ENCODE measurements at regions not wholly inside any gene's neighbourhood (a gene's known extent, or its start where the extent isn't known, plus 50 kb on each side); places are given as distances from the start of the nearest gene placed in this dataset.

DNA sequence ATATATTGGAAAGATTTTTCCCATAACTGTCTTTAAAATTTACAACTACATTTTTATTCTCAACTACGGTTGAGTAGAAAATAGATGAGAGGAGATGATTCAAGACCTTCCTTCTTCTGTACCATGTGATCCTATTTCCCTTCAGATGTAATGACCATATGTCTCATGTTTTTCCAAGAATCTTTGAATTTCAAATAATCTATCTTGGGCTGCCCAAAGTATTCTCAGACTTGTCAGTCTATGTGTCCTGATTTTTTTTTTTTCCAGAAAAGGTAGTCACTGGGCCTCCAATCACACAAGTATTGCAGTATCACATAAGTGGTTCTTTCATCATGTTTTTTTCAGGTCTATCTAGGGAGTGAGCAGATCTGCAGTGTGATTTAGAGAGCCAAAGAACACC is 392.4 kb downstream of the RFC3 start:
- Mint-ChIP-seq H3K27me3 (ENCODE audit: insufficient read depth, unreplicated experiment) (no peaks in the 10 kb centered on the region), H3K27ac (ENCODE audit: low read depth, unreplicated experiment) (no peak overlapping the region), H3K36me3 (ENCODE audit: insufficient read depth, unreplicated experiment) (no peaks in the 10 kb centered on the region), H3K9me3 (ENCODE audit: unreplicated experiment) (no peaks in the 10 kb centered on the region), H3K4me1 (ENCODE audit: insufficient read depth, unreplicated experiment) (peaks cover 6% of the 10 kb centered on the region), H3K4me3 (ENCODE audit: unreplicated experiment) (no peak overlapping the region)
- ChIA-PET CTCF (no interaction called here), POLR2A (no interaction called here)
- intact Hi-C loops (cut with micrococcal nuclease), result no loop called here
- DNase-seq (ENCODE audit: unreplicated experiment), result no peak
- no TSS peak for BruUV-seq (replicated peaks)
- TF ChIP-seq, protein P1, sequence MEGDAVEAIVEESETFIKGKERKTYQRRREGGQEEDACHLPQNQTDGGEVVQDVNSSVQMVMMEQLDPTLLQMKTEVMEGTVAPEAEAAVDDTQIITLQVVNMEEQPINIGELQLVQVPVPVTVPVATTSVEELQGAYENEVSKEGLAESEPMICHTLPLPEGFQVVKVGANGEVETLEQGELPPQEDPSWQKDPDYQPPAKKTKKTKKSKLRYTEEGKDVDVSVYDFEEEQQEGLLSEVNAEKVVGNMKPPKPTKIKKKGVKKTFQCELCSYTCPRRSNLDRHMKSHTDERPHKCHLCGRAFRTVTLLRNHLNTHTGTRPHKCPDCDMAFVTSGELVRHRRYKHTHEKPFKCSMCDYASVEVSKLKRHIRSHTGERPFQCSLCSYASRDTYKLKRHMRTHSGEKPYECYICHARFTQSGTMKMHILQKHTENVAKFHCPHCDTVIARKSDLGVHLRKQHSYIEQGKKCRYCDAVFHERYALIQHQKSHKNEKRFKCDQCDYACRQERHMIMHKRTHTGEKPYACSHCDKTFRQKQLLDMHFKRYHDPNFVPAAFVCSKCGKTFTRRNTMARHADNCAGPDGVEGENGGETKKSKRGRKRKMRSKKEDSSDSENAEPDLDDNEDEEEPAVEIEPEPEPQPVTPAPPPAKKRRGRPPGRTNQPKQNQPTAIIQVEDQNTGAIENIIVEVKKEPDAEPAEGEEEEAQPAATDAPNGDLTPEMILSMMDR (IDR thresholded peaks at IDR 0.05; ENCODE audit: unreplicated experiment), result no peak

DNA sequence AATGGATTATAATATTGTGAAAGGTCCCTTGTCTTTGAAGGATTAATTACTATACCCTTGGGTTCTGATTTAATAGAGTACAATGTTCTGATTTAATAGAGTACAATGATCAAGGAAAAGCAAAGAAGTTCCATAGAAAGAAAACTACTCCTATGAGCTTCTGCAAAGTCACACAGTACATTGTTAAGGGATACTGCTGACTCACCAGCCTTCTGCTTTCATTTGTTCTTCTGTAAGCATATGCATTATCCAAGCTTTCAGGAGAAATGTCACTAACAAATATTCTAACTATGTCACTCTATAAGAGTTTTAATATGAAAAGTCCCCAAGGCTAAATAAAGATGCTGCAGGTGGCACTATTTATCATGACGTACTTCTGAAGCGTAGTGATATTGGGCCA is 396.7 kb downstream of the RFC3 start:
- Mint-ChIP-seq H3K27me3 (ENCODE audit: insufficient read depth, unreplicated experiment) (no peaks in the 10 kb centered on the region), H3K27ac (ENCODE audit: low read depth, unreplicated experiment) (no peak overlapping the region), H3K36me3 (ENCODE audit: insufficient read depth, unreplicated experiment) (peaks cover 6% of the 10 kb centered on the region), H3K9me3 (ENCODE audit: unreplicated experiment) (no peaks in the 10 kb centered on the region), H3K4me3 (ENCODE audit: unreplicated experiment) (no peak overlapping the region), H3K4me1 (ENCODE audit: insufficient read depth, unreplicated experiment) (no peaks in the 10 kb centered on the region)
- DNase-seq (ENCODE audit: unreplicated experiment), result no peak
- ChIA-PET CTCF (no interaction called here), POLR2A (no interaction called here)
- BruUV-seq (replicated peaks), result no TSS peak
- TF ChIP-seq, protein P1 (IDR thresholded peaks at IDR 0.05; ENCODE audit: unreplicated experiment), result no peak
- intact Hi-C loops (cut with micrococcal nuclease), result no loop called here

DNA sequence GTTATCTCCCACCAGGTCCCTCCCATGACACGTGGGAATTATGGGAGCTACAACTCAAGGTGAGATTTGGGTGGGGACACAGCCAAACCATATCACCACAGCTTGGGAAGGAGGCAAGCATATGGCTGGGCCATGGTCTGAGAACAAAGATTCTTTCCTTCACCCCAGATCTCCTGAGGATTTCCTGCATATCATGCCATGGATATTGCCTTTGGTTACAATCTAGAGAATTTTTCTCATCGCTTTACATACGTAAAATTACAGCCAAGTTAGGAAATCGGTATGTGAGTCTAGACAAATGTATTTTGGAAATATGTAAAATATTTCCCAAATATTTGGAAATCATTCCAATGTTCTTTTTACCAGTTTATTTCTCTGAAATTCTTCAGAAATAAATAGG is 398.3 kb downstream of the RFC3 start:
- no peak overlapping the region for H3K27ac Mint-ChIP-seq (ENCODE audit: low read depth, unreplicated experiment)
- H3K9me3 Mint-ChIP-seq (ENCODE audit: unreplicated experiment), result no peaks in the 10 kb centered on the region
- intact Hi-C loops (cut with micrococcal nuclease), result no loop called here
- no peaks in the 10 kb centered on the region for H3K4me1 Mint-ChIP-seq (ENCODE audit: insufficient read depth, unreplicated experiment)
- BruUV-seq (replicated peaks), result no TSS peak
- ChIA-PET CTCF (interaction anchor here (0.5 kb wide), 1 partner anchor 940 kb away, joined by 4 read pairs; no protein-coding TSS in a partner anchor), POLR2A (interaction anchor here (1.2 kb wide), 1 partner anchor 16 kb away, joined by 5 read pairs; no protein-coding TSS in a partner anchor)
- H3K27me3 Mint-ChIP-seq (ENCODE audit: insufficient read depth, unreplicated experiment), result no peaks in the 10 kb centered on the region
- no peak overlapping the region for H3K4me3 Mint-ChIP-seq (ENCODE audit: unreplicated experiment)
- peaks cover 6% of the 10 kb centered on the region for H3K36me3 Mint-ChIP-seq (ENCODE audit: insufficient read depth, unreplicated experiment)
- TF ChIP-seq, protein P1 (IDR thresholded peaks at IDR 0.05; ENCODE audit: unreplicated experiment), result no peak
- no peak for DNase-seq (ENCODE audit: unreplicated experiment)

DNA sequence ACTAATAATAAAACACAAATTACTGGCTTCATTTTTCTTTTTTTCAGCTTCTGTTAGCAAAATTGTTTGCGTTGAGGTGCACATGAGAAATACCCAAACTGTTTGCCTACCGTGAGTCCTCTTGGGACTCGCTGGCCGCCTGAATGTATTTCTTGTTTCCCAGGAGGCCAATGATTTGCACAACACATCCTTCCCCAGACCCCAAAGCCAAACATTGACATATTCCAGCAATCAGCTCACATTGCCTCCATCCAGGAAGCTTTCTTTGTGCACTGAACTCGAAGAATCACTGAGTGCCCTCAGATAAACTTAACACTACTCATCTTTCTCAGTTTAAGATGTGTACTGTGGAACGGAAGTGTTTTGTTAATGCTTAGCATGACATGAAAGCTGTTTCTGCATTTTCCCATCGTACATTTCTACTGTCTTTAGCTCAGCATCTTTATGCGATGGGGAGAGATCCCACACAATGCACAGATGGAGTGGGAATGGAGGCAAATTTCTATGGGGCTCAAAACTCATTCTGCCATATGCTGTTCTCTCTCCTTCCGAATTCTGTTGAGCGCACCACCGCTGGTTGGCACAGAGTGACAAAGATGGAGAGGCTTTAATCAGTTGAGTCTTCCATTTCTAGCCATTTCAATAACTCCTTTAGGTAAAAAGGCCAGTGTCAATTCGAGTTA is 399.5 kb downstream of the RFC3 start:
- Mint-ChIP-seq H3K9me3 (ENCODE audit: unreplicated experiment) (no peaks in the 10 kb centered on the region), H3K36me3 (ENCODE audit: insufficient read depth, unreplicated experiment) (peaks cover 6% of the 10 kb centered on the region), H3K4me3 (ENCODE audit: unreplicated experiment) (no peak overlapping the region), H3K27me3 (ENCODE audit: insufficient read depth, unreplicated experiment) (no peaks in the 10 kb centered on the region), H3K27ac (ENCODE audit: low read depth, unreplicated experiment) (no peak overlapping the region), H3K4me1 (ENCODE audit: insufficient read depth, unreplicated experiment) (no peaks in the 10 kb centered on the region)
- ChIA-PET POLR2A (interaction anchor here (1.2 kb wide), 1 partner anchor 17 kb away, joined by 5 read pairs; no protein-coding TSS in a partner anchor), CTCF (interaction anchor here (0.7 kb wide), 1 partner anchor 22 kb away, joined by 4 read pairs; no protein-coding TSS in a partner anchor)
- intact Hi-C loops (cut with micrococcal nuclease), result no loop called here
- BruUV-seq (replicated peaks), result no TSS peak
- no peak for DNase-seq (ENCODE audit: unreplicated experiment)
- TF ChIP-seq, protein P1 (IDR thresholded peaks at IDR 0.05; ENCODE audit: unreplicated experiment), result no peak

Data from MCF 10A (cell line).